Fibroblast of gingiva (primary cell): ENCODE measurements at regions not wholly inside any gene's neighbourhood (a gene's known extent, or its start where the extent isn't known, plus 50 kb on each side); places are given as distances from the start of the nearest gene placed in this dataset.
A peak's percentile ranks its signal among the peaks of the same experiment; 100 is the strongest.
"Not testable (repeated sequence)": the region's sequence is repeated elsewhere in the genome, so short reads cannot be mapped to it uniquely, and the experiment has no call there.

Source experiments
- DNase-seq: peaks from one replicate; pipeline ENCODE4 v3.0.0-alpha.2; 2011; ENCODE audit warnings: low read depth

DNA sequence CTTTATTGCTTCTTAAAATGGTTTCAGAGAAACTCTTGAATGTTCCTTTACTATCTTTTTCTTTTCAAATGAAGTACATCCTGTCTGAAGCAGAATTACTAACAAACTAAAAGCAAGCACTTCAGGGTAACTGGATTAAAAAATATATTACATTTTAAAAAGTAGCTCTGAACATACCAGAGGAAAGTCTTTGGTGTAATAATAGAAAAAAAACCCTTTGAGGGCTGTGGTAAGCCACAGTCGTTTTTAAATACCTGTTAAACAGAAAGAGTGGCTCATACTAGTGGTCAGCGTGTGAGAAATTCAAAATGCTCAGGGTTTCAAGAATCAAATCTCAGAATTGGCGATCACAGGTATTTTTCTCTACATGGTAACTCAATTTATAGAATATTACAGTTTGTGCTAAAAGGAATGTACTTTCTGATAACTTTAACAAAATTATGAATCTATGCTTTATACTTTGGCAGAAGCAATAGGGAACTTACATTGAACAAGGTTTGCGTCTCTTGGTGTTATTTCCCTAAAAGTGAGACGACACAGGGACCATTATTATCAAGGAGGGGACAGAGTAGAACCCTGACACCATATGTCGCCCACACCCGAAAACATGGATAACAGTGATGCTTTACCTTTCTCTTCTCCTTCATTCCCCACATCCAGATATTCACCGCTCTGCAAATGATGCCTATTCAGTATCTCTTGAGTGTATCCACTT lies 97.0 kb upstream of the DPH5 start:
- DNase-seq: no peak

DNA sequence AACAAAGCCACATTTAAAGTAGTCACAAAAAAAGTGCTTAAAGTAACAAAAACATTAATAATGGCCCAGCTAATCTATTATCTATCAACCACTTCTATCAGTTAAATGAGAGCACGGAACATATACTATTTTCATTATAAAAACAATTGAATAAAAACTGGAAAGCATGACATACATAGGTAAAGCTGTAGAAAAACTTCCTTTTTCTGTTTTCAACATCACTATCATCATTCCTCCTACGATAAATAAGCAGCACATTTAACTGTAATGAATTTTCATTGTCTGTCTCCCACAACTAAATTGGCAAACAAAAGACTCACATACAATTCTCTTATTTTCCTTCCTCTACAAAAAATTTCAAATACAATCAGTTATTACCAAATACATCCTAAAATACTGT lies 96.4 kb upstream of the DPH5 start:
- DNase-seq: no peak

DNA sequence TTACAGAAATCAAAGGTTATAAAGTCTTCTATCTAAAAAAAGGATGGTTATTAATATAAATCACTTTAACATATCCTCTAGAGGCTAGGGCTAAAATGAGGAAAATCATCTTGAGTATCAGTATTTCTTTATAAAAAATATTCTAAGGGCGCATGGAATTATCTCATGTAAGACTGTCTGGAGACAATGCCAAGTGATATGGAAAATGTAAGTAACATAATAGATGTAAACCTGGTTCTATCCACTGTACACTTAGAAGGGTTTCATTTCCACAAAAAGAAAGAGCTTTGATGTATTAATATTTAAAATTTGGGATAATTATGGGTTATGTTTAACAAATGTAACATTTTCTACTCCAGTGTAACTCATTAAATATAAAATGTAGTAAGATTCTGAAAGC lies 95.9 kb upstream of the DPH5 start:
- no peak for DNase-seq

DNA sequence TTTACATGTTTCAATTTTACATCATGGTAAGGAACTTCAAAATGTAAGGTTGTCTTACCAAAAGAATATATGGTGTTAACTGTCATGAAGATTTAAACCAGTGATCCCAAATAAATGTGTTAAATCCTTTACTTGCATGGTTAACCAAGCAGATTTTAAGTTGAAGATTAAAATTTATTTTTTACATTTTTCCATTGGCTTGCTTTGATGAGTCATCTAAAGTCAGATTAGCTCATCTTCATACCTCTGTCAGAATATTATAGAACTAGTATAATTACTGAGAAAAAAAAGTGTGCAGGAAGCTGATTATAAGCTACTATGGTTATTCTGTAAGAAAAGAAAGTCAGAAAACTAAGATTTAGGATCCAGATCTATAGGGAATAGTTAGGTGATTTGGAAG lies 95.3 kb upstream of the DPH5 start:
- DNase-seq: no peak

- no peak for DNase-seq
These were observed 93.7 kb upstream of the DPH5 start for GRCh38 chr1:101119289-101119688.

- no peak for DNase-seq
These were observed 90.4 kb upstream of the DPH5 start for GRCh38 chr1:101116006-101116405.

- no peak for DNase-seq
These were observed 89.5 kb upstream of the DPH5 start for GRCh38 chr1:101115112-101115511.

GRCh38 chr1:101114128-101114527 lies 88.5 kb upstream of the DPH5 start:
- DNase-seq: not testable (repeated sequence)

DNA sequence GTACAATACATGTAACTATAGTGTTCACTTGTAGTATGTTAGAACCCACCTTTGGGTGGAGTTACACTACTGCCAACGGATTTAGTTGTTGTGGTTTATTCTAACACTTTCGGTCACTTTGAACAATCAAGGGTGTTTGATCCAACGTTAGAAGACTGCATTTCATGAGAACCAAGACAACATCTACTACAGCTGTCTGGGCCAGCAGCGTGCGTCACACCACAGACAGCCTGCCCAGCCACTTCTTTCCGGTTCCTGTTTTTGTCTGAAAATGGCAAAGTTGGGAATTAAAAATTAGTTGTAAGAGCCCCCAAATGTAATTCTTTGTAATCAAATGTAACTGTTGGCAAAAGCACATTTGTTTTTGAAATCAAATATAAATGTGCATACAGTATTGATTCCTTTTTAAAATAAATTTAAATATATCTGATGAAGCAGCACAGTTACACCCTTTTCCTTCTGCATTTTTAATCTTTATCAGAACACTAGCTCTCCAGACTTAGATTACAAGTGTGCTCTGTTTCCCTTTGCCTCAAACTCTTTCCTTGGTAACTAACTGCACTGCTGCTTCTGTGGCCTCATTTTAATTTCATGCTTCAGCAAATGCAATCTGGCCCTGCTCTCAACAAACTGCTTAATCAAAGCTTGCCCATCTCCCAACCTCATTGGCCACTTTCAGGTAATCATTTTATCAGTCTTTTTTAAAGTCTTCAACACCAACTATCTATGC lies 86.6 kb upstream of the DPH5 start:
- no peak for DNase-seq

- no peak for DNase-seq
These were observed 85.9 kb upstream of the DPH5 start for GRCh38 chr1:101111461-101111860.

- DNase-seq: no peak
These were observed 84.2 kb upstream of the DPH5 start for GRCh38 chr1:101109791-101110190.

DNA sequence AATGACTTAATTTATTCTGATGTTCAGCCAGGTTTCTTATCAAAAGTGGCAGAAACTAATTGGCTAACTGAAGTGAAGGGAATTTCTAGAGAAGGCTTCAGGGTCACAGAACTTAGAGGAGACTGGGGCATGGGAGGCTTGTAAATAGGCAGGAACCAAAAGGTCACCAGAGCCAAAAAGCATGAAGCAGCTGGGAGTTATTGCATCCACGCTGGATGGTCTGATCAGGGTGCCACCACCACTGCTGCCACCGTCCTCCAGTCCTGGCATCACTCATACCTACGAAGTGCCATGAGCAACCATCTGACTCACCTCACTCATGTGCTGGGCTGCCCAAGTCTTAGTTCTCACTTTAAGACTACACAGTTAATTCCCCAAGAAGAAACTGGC lies 82.5 kb upstream of the DPH5 start:
- DNase-seq: no peak

DNA sequence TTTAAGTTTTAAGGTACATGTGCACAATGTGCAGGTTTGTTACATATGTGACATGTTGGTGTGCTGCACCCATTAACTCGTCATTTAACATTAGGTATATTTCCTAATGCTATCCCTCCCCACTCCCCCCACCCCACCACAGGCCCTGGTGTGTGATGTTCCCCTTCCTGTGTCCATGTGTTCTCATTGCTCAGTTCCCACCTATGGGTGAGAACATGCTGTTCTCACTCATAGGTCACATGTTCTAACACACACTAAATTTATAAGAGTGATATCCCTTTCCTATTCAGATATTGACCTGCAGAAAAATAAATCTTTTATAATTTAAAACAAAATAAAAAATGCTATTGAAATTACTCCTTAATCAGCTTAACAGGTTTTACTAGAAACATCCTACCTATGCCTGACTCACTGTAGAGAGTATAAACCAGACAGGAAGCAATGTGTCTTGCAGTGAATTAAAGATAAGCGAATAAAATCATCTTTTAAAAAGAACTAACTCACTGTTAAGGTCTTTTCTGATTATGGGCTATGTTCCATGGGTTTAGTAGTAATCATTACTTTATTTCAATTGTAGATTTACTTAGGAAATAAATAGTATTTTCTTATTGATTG lies 82.0 kb upstream of the DPH5 start:
- no peak for DNase-seq

DNA sequence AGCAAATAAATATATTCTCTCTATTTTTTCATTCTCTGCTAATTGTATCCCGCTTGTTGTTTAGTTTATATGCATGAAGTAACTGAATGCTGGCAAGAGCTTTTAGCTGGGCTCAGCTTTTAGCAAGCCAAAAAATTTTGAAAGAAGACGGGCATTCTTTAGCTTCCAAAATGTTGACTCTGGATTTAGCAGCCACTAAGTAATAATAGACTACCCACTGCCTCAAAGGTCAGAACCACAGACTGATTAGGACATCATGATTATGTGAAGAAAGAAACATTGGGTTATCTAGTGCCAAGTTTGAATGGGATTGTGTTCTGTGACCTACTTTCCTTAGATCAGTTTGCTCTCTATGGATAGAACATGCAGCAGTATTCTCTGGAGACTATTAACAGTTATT lies 80.3 kb upstream of the DPH5 start:
- DNase-seq: peak; percentile 85

- DNase-seq: no peak
These were observed 77.0 kb upstream of the DPH5 start for GRCh38 chr1:101102426-101103156.

- no peak for DNase-seq
These were observed 75.8 kb upstream of the DPH5 start for GRCh38 chr1:101101360-101101759.

DNA sequence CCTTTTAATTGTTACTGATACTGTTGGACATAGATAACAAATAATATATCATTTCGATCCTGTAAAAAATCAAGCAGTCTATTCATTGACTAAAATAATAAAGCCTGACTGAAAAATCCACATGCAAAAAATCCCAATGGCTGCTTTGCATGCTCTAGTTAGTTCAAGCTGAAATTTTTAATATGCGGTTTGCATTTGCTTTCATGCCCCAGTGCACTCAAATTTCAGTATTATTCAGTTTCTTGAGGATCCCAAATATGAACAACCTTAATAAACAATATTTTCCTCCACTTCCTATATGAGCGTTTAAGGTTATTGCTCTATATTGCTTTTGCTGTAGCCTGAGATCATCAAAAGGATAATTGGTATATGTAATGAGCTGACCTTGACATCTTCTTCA lies 75.1 kb upstream of the DPH5 start:
- DNase-seq: no peak

DNA sequence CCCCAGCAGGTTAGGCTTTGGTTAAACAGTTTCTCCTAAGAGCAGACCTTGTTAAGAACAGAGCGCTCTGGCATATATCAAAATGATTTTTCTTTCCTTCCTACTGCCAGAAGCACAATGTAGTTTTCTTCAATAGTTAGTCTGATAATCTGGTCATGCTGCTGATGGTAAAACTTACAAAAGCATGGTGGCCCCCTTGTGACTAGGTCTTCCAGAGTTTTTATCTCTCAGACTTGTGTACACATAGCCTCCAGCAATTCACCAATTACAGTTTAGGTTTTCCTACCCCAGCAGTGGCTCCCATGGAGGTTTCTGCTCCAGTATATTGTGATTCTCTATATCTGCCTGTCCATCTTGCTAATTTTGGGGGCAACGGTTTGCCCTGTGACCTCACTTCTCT lies 73.3 kb upstream of the DPH5 start:
- no peak for DNase-seq

DNA sequence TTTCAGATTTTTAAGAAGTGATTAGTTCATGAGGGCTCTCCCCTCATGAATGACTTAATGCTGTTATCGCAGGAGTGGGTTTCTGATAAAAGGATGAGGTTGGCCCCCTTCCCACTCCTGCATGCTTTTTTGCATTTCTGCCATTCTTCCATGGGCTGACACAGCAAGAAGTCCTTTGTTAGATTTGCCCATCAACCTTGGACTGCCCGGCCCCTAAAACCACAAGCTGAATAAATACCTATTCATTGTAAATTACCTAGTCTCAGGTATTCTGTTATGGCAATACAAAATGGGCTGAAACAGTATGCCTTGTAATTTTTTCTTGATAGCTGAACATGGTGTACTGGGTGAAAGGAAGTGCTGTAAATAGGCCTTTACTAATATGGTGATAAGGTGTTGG lies 72.7 kb upstream of the DPH5 start:
- DNase-seq: no peak

GRCh38 chr1:101089613-101090338 lies 64.2 kb upstream of the DPH5 start:
- DNase-seq: no peak

- DNase-seq: peak; percentile 4
These were observed 62.8 kb upstream of the DPH5 start for GRCh38 chr1:101088431-101088830.

GRCh38 chr1:101086783-101087182 lies 61.2 kb upstream of the DPH5 start:
- DNase-seq: no peak
